Stimulated activated CD8-positive, alpha-beta memory T cell treated with anti-CD3 and anti-CD28 coated beads, Interleukin-2, amount 100 ng/mL, for 48 hours (primary cell): ENCODE measurements at regions not wholly inside any gene's neighbourhood (a gene's known extent, or its start where the extent isn't known, plus 50 kb on each side); places are given as distances from the start of the nearest gene placed in this dataset.
A peak's percentile ranks its signal among the peaks of the same experiment; 100 is the strongest.

Experiments
- DNase-seq, 2 donors: peaks; one replicate each; pipeline ENCODE4 v3.0.0-alpha.2; 2020; ENCODE audit warnings: low read depth in 2 of 2

GRCh38 chr17:77458202-77459017 is 317.6 kb downstream of the SEC14L1 start:
- no peak for DNase-seq

GRCh38 chr17:77459018-77459755 is 318.4 kb downstream of the SEC14L1 start:
- no peak for DNase-seq

GRCh38 chr17:77460514-77461046 is 319.8 kb downstream of the SEC14L1 start:
- DNase-seq = no peak

GRCh38 chr17:77461277-77462057 is 320.7 kb downstream of the SEC14L1 start:
- DNase-seq = no peak

- no peak for DNase-seq
These were observed 321.3 kb downstream of the SEC14L1 start for GRCh38 chr17:77462090-77462489.

GRCh38 chr17:77462553-77463497 is 322.1 kb downstream of the SEC14L1 start:
- DNase-seq = no peak

GRCh38 chr17:77464988-77465357 is 324.2 kb downstream of the SEC14L1 start:
- no peak for DNase-seq

GRCh38 chr17:77465358-77466041 is 324.7 kb downstream of the SEC14L1 start:
- peak in 1 of 2 donors; percentile 64 for DNase-seq

- no peak for DNase-seq
These were observed 325.4 kb downstream of the SEC14L1 start for GRCh38 chr17:77466140-77466539.

GRCh38 chr17:77466596-77467223 is 325.9 kb downstream of the SEC14L1 start:
- DNase-seq = no peak

- DNase-seq = no peak
These were observed 326.8 kb downstream of the SEC14L1 start for GRCh38 chr17:77467521-77467920.

- DNase-seq = no peak
These were observed 328.1 kb downstream of the SEC14L1 start for GRCh38 chr17:77468897-77469296.

- DNase-seq = no peak
These were observed 329.6 kb downstream of the SEC14L1 start for GRCh38 chr17:77470330-77470786.

GRCh38 chr17:77470800-77471733 is 330.3 kb downstream of the SEC14L1 start:
- no peak for DNase-seq

- DNase-seq = no peak
These were observed 331.3 kb downstream of the SEC14L1 start for GRCh38 chr17:77471984-77472461.

GRCh38 chr17:77472468-77473310 is 331.9 kb downstream of the SEC14L1 start:
- no peak for DNase-seq

- no peak for DNase-seq
These were observed 333.0 kb downstream of the SEC14L1 start for GRCh38 chr17:77473615-77474226.
